ENCODE measurements at regions not wholly inside any gene's neighbourhood (a gene's known extent, or its start where the extent isn't known, plus 50 kb on each side); places are given as distances from the start of the nearest gene placed in this dataset.
"Not testable (repeated sequence)": the region's sequence is repeated elsewhere in the genome, so short reads cannot be mapped to it uniquely, and the experiment has no call there.

DNA sequence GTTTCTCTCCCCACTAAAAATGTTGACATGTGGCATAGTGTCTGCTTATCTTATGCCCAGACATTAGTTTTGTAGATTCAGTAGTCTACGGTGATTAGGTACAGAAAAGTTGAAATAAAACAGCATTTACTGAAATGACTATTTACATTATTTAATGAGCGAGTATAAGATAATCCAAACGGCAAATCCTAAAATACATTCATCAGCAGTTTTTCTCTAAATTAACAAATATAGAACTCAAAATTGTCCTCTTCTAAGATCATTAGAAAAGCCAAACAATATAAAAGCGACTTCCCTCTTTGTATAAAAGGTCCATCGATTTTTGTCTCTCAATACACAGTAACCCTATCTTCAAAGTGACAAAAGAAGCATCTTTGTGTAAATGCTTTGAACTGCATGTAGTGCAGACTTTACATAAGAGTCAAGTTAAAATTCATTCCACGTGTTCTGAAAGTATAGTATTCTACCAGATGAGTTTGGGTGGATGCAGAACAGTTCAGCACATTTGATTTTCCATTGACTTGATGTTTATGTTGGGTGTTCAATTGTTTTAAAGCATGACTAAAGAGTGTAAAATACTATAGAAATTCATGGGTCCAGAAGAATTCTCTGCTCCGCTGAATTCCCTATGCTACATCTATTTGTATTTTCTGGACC lies 480.8 kb upstream of the DPH6 start:
- Mint-ChIP-seq H3K36me3 (ENCODE audit: low read depth) (no peaks in the 10 kb centered on the region), H3K9me3 (no peaks in the 10 kb centered on the region), H3K27ac (no peak overlapping the region), H3K4me1 (peaks cover 9% of the 10 kb centered on the region), H3K4me3 (no peak overlapping the region), H3K27me3 (ENCODE audit: low read depth) (no peaks in the 10 kb centered on the region)
- TF ChIP-seq, protein P1, sequence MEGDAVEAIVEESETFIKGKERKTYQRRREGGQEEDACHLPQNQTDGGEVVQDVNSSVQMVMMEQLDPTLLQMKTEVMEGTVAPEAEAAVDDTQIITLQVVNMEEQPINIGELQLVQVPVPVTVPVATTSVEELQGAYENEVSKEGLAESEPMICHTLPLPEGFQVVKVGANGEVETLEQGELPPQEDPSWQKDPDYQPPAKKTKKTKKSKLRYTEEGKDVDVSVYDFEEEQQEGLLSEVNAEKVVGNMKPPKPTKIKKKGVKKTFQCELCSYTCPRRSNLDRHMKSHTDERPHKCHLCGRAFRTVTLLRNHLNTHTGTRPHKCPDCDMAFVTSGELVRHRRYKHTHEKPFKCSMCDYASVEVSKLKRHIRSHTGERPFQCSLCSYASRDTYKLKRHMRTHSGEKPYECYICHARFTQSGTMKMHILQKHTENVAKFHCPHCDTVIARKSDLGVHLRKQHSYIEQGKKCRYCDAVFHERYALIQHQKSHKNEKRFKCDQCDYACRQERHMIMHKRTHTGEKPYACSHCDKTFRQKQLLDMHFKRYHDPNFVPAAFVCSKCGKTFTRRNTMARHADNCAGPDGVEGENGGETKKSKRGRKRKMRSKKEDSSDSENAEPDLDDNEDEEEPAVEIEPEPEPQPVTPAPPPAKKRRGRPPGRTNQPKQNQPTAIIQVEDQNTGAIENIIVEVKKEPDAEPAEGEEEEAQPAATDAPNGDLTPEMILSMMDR (IDR thresholded peaks at IDR 0.05; ENCODE audit: unreplicated experiment in 3 of 3) = no peak

DNA sequence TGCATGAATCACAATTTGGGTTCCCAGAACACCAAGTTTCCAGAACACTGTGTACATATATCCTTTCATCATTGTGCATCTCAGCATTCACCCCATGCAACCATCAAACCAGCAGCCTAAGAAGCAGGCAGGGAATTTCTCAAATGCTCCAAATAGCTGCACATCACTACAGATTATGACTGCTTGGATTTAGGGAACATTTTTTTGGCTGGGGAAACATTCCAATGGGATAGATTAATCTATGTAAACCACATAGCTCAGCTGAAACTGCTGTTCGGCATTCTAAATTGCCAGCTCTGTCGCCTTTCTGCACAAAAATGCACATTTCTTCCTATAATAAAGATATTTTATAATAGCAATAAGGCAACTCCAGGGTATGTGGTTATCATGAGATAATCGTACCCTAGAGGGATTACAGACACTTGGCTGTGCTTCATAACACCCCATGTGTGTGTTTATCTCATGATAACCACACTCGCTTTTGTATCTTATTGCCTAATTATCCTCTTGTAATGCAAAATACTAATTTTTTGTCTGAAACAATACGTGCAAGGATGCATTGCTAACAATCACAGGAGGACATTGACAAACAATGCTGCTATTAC lies 483.7 kb upstream of the DPH6 start:
- no peaks in the 10 kb centered on the region for H3K9me3 Mint-ChIP-seq
- H3K4me1 Mint-ChIP-seq = peaks cover under 1% of the 10 kb centered on the region
- TF ChIP-seq, protein P1 (IDR thresholded peaks at IDR 0.05; ENCODE audit: unreplicated experiment in 3 of 3) = no peak
- H3K36me3 Mint-ChIP-seq (ENCODE audit: low read depth) = no peaks in the 10 kb centered on the region
- H3K4me3 Mint-ChIP-seq = no peak overlapping the region
- no peaks in the 10 kb centered on the region for H3K27me3 Mint-ChIP-seq (ENCODE audit: low read depth)
- H3K27ac Mint-ChIP-seq = no peak overlapping the region

DNA sequence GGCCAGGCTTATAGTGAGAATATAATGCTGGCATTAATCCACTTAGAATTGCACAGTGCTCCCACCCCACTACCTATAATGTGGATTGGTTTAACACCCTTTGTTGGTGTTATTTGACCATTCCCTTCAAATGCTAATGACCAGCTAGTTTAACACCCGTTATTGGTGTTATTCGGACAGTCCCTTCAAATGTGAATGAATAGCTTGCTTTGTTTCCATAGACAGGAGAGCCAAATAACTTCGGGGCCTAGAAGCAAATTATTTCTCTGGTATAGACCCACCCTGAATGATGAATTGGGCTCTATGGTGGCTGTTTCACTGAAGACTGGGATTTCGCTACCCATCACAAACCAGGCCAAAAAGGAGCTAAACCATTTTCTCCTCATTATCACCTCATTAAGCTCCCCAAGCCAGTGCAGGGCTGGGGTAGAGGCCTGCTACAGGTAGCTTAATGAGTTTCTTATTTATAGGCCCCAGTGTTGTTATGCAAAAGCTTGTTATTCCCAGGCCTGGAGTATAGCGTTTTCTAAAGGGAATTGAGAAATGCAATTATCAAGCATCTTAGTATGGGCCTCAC lies 494.1 kb upstream of the DPH6 start:
- Mint-ChIP-seq H3K4me1 (no peaks in the 10 kb centered on the region), H3K4me3 (no peak overlapping the region), H3K36me3 (ENCODE audit: low read depth) (no peaks in the 10 kb centered on the region), H3K27me3 (ENCODE audit: low read depth) (no peaks in the 10 kb centered on the region), H3K9me3 (no peaks in the 10 kb centered on the region), H3K27ac (no peak overlapping the region)
- TF ChIP-seq, protein P1 (IDR thresholded peaks at IDR 0.05; ENCODE audit: unreplicated experiment in 3 of 3) = no peak

DNA sequence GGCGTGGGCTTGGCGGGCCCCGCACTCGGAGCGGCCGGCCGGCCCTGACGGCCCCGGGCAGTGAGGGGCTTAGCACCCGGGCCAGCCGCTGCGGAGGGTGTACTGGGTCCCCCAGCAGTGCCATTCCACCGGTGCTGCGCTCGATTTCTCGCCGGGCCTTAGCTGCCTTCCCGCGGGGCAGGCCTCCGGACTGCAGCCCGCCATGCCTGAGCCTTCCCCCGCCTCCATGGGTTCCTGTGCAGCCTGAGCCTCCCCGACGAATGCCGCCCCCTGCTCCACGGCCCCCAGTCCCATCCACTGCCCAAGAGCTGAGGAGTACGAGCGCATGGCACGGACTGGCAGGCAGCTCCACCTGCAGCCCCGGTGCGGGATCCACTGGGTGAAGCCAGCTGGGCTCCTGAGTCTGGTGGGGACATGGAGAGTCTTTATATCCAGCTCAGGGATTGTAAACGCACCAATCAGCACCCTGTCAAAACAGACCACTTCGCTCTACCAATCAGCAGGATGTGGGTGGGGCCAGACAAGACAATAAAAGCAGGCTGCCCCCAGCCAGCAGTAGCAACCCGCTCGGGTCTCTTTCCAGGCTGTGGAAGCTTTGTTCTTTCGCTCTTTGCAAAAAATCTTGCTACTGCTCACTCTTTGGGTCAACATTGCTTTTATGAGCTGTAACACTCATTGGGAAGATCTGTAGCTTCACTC lies 501.2 kb upstream of the DPH6 start:
- not testable (repeated sequence) for H3K27me3 Mint-ChIP-seq (ENCODE audit: low read depth); H3K4me1 Mint-ChIP-seq; H3K9me3 Mint-ChIP-seq; H3K4me3 Mint-ChIP-seq; H3K27ac Mint-ChIP-seq; H3K36me3 Mint-ChIP-seq (ENCODE audit: low read depth)

DNA sequence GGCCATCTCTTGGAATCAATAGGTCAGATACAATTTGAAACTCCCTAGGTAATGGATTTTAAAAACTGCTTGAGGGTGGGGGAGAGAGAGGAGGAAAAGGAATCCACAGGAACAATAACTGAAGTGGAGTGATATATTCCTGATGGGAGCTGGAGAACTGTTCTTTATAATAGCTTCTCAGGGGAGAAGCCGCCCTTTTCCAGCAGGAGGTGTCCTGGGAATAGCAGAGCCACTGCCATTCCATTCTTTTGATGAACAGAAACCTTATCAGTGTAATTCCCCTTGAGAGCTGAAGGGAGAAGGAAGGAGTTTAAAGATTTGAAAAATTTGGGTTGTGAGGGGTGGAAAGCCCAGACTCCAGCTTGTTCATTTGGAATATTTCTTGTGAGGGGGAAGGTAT lies 504.9 kb upstream of the DPH6 start:
- peaks cover 5% of the 10 kb centered on the region for H3K4me1 Mint-ChIP-seq
- no peaks in the 10 kb centered on the region for H3K36me3 Mint-ChIP-seq (ENCODE audit: low read depth)
- H3K27me3 Mint-ChIP-seq (ENCODE audit: low read depth) = no peaks in the 10 kb centered on the region
- TF ChIP-seq, protein P1 (IDR thresholded peaks at IDR 0.05; ENCODE audit: unreplicated experiment in 3 of 3) = no peak
- H3K9me3 Mint-ChIP-seq = no peaks in the 10 kb centered on the region
- H3K27ac Mint-ChIP-seq = peak overlapping the region in 1 of 3 experiments; percentile 14
- H3K4me3 Mint-ChIP-seq = no peak overlapping the region

DNA sequence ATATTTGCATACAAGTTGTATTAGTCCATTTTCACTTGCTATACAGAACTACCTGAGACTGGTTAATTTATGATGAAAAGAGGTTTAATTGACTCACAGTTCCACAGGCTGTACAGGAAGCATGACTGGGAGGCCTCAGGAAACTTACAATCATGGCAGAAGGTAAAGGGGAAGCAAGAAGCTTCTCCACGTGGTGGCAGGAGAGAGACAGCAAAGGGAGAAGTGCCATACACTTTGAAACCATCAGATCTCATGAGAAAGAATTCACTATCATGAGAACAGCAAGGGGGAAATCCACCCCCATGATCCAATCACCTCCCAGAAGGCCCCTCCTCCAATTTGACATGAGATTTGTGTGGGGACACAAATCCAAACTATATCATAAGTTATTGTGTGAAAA lies 506.7 kb upstream of the DPH6 start:
- H3K27ac Mint-ChIP-seq; H3K27me3 Mint-ChIP-seq (ENCODE audit: low read depth); H3K36me3 Mint-ChIP-seq (ENCODE audit: low read depth); H3K9me3 Mint-ChIP-seq; H3K4me1 Mint-ChIP-seq; H3K4me3 Mint-ChIP-seq: not testable (repeated sequence)

Measured in nephron (organoid).